Stimulated activated CD8-positive, alpha-beta memory T cell treated with anti-CD3 and anti-CD28 coated beads, Interleukin-12 subunit alpha, Interleukin-12 subunit beta, amount 100 ng/mL, for 24 hours (primary cell): ENCODE measurements at regions not wholly inside any gene's neighbourhood (a gene's known extent, or its start where the extent isn't known, plus 50 kb on each side); places are given as distances from the start of the nearest gene placed in this dataset.
"Not testable (repeated sequence)": the region's sequence is repeated elsewhere in the genome, so short reads cannot be mapped to it uniquely, and the experiment has no call there.

ENCODE experiments used
- DNase-seq: peaks from one replicate; pipeline ENCODE4 v3.0.0-alpha.2; 2020; ENCODE audit errors: extremely low read depth

DNA sequence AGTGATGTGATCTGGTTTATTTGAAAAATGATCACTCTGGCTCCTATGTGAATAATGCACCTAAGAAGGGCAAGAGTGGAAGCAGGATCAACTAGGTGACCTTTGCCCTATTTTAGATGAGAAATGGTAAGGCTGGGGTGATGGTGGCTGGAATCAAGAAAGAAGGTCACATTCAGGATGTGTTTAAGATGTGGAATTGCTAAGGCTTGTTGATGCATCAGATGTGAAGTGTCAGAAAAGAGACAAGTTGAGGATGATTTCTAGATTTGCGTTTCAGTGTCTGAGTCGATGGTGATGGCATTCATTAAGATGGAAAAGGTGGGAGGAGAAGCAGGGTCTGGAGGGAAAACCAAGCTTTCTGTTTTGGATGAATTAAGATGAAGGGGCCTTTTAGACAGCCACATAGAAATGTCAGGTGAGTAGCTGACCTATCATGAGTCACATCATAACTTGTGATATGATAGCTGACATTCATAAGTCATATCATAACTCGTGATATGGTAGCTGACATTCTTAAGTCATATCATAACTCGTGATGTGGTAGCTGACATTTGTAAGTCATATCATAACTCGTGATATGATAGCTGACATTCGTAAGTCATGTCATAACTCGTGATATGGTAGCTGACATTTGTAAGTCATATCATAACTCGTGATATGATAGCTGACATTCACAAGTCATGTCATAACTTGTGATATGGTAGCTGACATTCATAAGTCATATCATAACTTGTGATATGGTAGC is 101.2 kb upstream of the SEC11C start:
- no peak for DNase-seq

DNA sequence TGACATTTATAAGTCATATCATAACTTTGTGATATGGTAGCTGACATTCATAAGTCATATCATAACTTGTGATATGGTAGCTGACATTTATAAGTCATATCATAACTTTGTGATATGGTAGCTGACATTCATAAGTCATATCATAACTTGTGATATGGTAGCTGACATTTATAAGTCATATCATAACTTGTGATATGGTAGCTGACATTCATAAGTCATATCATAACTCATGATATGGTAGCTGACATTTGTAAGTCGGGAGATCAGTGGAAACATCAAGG is 100.7 kb upstream of the SEC11C start:
- not testable (repeated sequence) for DNase-seq

DNA sequence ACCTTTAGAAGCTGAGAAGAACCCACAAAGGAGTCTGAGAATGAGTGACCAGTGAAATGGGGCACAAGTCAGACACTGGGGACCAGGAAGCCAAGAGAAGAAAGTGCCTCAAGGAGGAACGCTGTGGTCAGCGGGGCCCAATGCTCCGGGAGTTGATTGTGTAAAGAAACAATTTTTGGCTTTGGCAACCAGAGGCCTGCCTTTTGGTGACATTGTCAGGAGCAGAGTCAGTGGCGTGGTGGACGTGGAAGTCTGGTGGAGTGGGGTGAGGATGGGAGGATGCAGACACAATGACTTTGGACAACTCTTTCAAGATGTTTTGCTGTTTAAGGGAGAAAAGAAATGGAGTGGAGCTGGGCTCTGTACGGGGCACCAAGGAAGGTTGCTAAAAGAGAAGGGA is 100.2 kb upstream of the SEC11C start:
- DNase-seq, result no peak

DNA sequence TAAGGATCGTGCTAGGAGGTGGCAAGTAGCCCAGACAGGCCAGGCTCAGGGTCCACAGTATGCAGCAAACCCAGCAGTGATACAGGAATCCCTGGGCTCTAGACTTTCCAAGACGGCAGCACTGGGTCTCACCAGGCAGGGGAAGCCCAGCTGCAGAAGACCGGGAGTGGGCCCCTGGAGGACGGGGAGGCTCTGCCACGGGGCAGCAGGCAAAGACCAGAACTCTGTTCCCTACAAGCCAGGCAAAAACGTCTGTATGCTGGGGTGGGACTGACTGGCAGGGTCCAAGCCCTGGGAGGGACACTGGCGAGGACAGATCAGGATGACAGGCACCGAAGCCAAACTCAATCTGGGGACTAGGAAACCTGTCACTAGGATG is 98.9 kb upstream of the SEC11C start:
- DNase-seq, result no peak

DNA sequence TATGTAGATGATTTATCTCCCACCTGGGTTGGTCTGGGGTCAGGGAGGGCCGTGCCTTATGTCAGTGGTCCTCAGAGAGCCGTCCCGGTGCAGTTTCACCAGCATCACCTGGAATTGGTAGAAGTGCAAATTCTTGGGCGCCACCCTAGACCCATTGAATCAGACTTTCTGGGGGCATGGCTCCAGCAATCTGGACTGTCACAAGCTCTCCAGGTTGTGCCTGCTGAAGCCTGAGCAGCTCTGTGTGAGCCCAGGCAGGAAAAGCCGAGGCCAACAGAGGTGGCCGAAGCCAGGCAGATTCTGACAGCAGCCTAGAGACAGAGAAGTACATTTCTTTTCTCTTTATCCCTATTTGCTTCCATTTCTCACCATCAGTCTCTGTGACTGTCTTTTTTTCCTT is 98.4 kb upstream of the SEC11C start:
- DNase-seq, result no peak

DNA sequence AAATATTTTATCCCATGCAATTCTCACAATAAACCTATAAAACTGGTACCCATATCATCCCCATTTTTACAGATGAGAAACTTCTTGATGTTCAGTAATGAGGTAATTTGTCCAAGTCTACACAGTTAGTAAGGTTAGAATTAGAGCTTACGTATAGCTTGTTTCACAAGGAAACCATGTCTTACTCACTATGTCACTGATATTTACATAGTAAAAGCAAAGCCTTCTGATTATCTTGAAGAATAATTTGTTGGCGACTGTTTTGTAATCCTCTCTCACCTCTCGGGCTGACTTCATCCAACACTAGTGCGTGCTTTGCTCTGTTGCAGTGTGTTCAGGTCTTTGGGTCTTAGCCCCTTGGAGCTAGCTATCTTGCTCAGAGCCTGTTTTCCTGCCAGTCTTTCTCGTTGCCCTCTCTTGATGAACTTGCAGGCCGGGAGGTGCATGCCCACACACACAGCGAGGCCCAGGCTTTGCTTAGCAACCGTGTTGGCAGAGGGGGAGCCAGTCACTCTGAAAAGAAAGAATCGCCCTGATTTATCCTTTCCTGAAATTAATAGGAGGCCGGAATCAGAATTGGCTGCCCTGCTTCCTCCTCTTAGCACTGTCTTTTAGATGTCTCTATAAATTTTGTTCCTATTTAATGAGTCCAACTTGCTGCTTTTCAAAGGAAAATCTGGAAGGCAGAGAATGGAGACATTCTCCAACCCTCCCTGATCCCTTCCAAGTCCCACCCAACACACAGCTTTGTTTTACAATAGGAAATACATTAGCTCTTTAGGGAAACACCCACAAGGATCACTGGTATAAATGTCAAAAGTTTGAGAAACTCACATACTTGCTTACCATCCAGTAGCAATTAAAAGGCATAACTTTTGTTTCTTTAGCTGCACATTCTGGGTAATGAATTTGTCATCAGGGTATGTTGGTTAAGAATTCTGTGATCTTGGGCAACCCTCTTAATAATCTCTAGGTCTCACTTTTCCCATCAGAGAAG is 97.6 kb upstream of the SEC11C start:
- no peak for DNase-seq

DNA sequence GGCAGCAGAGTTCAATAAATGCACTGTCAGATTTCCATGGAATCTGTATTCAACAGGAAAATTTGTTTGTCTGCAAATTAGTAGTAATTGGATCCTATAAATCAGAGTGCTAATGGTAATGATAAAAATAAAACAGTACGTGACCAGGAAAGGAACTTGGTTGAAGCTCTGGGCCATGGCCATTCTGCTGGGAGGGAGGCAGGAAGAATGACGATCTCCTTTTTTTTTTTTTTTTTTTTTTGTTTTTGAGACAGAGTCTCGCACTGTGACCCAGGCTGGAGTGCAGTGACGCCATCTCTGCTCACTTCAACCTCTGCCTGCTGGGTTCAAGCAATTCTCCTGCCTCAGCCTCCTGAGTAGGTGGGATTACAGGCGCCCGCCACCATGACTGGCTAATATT is 94.8 kb upstream of the SEC11C start:
- no peak for DNase-seq

DNA sequence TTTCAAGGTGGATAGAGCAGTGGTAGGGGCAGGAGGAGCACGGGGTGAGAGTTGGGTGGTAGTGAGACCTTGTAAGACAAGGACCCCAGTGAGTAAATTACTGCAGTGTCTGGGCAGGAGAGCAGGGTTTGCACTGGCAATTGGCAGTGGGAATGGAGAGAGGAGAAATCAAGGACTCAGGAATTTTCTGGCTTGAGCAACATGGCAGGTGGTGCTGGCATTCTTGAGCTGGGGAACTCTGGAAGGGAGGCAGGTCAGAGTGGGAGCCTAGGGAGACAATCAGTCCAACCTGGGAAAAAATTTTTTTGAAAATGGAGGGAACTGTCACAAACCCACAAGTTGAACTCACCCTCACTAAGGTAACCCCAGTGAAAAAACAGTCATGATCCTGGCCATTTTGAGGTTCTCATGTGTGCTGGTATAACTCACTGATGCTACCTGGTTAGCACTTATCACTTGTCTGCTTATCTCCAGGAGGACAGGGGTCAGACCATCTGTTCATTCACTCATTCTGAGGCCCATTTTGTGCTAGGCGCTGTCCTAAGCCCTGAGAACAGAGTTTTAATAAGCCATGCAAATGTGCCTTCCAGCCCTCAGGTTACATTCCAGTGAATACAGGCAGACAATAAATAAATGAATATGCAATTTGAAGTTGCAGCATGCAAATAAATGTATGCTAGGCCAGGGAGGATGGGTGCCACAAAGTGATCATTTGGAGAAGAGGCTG is 92.2 kb upstream of the SEC11C start:
- no peak for DNase-seq

DNA sequence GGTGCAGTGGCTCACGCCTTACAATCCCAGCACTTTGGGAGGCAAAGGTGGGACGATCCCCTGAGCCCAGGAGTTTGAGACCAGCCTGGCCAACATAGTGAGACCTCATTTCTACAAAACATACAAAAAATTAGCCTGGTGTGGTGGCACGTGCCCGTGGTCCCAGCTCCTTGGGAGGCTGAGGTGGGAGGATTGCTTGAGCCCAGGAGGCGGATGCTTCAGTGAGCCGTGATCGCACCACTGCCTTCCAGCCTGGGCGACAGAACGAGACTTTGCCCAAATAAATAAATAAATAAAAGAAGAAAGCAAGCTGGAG is 91.7 kb upstream of the SEC11C start:
- no peak for DNase-seq

DNA sequence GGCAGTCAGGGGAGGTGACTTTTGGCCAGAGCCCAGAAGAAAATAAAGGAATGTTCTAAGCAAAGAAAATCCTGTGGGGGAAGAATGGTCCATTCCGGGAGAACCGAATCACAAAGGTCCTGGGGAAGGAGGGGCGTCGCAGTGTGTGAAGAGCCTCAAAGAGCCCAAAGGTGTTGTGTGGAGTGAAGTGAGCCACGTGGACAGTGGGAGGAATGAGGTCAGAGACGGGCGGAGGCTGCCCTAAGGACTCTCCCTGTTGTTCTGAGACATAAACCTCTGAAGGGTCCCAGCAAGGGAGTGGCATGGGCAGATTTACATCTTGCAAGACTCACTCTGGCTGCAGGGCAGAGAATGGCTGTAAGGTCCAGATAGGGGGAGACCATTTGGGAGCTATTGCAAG is 91.3 kb upstream of the SEC11C start:
- DNase-seq, result no peak

DNA sequence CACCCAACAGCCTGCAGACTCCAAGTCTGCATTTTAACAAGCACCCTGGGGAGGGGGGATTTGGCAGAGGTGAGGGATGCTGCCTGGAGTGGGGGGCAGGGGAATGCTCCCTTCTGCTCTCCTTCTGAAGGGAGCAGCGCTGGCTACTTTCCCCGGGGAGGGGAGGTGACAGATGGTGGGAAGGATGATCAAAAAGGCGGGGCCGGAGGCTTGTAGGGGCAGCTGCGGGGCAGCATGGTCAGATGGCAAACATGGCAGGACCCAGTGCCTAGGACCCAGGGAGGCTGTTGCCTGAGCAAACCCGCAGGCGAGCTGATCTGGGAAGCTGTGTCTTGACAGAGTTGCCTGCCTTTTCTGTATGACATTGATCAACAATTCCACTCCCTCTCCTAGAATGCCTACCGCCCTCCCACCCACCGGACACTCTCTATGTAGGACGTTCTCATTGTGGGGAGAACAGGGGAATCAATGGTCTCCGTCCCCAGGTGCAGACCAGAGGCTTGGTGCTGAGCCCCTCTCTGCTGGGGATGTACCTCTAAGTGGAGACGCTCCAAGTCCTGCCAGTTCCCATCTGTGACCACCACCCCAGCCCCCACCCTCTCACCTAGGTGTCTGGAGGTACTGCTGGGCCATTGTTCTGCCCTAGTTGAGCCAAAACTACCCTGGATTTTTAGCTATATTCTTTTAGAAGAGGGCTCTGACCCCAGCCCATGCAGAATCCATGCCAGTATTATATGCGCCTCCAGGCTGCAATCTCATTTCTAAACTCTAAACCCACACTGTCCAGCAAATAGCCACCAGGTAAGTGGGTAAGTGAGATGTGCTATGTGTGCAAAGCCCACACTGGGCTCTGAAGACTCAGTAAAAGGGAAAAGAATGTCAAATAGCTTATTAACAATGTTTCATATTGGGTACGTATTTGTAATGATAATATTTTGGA is 89.7 kb upstream of the SEC11C start:
- no peak for DNase-seq

DNA sequence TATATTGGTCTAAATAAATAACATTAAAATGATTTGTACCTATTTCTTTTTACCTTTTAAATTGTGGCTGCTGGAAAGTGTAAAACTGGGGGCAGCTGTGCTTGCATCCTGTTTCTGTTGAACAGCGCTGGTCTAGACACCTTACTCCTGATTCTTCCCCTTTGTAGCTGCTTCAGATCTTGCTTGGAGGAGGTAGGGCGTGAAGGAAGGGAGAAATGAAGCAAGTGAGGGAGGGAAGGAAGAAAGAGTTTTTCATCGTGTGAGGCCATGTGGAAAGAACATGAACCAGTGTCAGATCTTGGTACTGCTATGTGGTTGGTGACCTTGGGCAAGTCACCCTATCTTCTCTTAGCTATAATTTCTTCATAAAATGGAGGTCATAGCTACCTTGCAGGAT is 89.0 kb upstream of the SEC11C start:
- no peak for DNase-seq

DNA sequence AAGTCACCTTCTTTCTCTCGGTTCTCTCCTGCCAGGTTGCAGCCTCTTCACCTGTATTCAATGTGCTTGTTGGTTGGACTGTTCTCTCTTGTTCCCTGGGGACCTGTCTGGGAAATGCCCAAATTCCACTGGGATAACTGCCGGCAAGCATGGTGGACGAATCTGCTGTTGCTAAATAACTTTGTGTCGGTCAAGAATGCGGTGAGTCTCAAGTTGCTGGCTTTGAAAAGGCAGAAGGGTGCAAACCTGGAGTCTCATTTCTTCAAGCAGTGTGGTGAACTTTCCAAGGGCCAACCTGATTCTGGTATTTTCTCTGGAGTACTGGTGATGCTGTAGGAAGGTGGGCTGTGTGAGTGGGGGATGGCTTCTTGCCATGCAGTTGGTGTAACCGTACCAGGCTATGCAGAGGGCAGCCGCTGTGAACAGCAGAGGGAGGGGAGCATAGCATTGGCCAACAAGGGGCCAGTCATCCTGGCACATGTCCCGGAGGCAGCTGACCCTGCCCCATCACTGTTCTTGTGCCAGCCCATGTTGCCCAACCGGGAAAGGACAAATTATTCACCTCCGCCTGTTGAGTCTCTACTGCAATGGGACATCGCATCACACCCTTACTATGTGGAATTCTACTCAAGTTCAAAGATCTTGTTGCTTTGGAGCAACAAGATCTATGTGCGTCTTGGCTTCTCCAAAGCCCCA is 88.1 kb upstream of the SEC11C start:
- DNase-seq, result no peak

DNA sequence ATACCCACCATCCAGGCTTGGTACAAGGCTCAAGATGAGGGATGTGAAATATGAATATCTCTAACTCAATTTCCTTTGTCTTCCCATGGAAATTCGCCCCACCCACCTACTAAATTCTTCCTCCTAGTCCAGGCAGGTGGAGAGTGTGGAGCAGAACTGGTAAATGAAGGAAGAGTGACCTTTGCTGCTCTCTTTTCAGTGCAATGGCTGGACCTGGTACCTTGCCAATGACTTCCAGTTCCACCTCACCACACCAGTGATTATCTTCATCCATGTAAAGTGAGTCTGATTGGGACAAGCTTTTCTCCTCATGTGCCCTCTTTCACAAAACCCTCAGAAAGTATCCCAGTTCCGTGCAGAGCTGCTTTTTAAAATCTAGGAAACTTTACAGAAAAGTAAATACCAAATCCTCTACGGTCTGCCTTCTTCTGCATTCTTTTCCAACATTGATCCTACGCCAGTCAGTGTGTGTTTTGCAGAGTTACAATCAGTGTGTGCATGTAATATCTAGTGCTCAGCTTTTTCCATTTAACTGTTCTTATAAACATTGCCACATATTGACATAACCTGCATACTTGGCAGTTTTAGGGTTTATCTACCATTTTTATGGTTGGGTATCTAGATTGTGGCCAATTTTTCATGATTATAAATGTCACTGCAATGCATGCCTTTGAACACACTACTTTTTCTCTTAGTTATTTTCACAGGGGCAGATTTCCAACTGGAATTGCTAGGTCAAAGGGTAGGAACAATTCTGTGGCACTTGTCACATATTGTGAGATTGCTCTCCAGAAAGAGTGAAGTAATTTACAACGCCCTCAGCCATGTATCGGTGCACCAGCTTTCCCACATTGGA is 86.5 kb upstream of the SEC11C start:
- DNase-seq, result no peak

DNA sequence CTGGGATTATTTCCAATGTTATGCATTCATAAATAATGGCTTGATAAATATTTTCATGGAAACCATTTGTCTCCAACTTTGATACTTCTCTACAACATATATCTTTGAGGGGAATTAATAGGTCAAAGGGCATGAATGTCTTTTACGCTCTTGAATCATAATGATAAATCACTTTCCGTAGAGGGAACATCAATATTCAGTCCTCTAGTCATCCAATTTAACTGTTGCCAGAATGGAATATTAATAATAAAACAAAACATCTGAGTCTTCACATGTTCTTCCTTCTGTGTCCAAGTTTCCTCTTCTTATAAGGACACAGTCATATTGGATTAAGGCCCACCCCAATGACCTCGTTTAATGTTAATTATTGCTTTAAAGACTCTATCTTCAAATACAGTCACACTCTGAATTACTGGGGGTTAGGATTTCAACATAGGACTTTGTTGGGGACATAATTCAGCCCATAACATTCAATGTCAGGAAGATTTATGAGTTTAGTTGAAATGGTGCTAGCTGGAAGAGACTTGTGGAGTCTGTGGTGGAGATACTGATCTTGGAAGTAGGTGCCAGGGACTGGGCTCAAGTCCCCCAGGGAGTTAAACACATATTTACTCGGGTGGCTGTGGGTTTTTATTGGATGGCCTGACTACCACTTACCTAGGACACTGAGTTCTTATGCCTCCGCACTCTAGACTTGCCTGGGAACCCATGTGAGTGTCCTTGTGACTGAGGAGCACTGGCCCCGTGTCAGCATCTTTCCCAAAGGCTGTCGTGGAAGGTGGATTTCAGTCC is 85.0 kb upstream of the SEC11C start:
- no peak for DNase-seq

DNA sequence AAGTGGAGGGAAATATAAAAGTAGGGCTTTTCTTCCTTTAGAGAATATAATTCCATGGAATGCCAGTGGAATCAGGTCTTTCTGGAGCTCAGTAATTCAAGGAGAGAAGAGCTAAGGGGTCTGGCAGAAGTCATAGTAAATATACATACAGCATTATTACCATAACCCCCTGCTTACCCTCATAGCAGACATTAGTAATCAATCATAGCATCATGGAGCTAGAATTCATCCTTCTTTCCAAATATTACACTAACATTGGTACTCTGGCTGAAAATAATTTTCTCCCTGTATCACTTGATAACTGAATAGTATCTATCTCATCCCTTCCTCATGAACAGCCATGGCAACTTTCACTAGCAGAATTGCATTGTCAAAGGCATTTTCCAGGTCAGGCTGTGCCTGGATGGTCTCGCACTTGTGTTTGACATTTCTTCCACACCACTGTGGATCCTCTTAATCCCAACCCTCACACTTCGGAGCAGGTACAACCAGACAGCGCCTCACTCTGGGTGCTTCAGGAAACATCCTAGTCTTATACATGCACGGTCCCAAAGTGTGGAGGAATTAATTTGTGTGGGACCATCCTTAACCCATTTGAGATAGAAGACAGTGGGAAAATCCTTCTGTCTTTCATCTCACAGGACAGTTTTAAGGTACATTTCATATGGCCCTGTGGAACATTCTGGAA is 84.2 kb upstream of the SEC11C start:
- DNase-seq, result no peak

DNA sequence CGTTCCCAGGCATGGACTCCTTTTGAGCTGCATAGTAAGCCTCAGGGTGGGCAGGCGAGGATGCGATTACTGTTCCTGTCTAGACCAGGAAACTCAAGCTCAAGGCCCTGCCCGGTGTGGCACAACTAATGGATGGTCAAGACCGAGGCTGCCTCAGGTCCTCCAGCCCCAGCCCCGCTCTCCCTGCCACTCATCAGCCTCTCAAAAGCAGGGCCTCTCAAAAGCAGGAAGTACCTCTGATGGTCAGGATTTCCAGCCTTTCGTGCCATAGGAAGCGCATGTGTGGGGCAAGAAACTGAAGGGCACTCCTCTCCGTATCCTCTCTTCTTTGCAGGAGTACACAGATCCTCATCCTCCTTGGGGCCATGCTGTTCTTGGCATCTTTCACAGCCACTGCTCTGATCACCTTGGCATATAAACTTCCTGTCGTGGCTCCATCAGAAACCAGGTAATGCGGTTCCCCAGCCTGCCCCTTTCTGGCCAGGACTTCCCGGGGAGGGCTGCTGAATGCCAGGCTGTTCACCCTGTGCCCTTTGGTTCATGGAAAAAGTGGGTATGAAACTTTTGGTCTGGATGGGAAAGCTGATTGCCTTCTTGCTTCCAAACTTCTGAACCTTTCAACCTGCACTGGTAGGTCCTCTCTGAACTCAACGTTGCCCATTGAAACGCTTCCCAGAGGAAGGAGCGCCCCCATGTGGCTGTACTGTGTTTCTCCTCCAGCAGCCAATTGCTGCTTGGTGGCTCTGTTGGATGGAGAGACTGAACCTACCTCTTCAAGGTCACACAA is 82.8 kb upstream of the SEC11C start:
- DNase-seq, result no peak

DNA sequence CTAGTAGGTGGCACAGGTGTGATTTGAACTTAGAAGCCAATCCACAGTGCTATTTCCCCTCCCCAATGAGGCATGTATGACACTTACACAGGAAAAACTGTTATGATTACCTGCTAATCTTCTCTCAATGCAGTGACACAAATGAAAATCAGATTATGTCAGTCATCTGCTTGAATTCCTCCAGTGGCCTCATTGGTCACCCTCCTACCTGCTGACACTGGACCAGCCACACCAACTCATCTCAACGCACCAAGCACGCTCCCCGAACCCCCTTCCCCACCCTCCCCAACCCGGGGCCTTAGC is 82.2 kb upstream of the SEC11C start:
- DNase-seq, result no peak
